Heart right ventricle (tissue), 16 donors: ENCODE measurements at regions not wholly inside any gene's neighbourhood (a gene's known extent, or its start where the extent isn't known, plus 50 kb on each side); places are given as distances from the start of the nearest gene placed in this dataset.

Source experiments
- ATAC-seq, 8 donors: fragments of 200-7000 bp; cut with Tn5 transposase; one replicate each; pipeline ENCODE4 v1.9.1; 2020; ENCODE audit warnings: mild to moderate bottlenecking in 8 of 8, moderate library complexity in 8 of 8, moderate number of reproducible peaks in 1 of 8
- DNase-seq, 2 donors: peaks; one replicate each; pipeline ENCODE4 v3.0.0-alpha.2; 2020
- H3K27ac ChIP-seq, 10 donors: fragments of 200-600 bp; sonication (generic) in 2 of 10; one replicate each; pipeline versions ENCODE4 v1.5.0 to v1.8.0; 2020 to 2022; ENCODE audit warnings: mild to moderate bottlenecking in 3 of 10
- H3K27me3 ChIP-seq, 7 donors: fragments of 200-600 bp; one replicate each; pipeline ENCODE4 v1.8.0; 2021 to 2022; ENCODE audit warnings: mild to moderate bottlenecking in 2 of 7
- H3K36me3 ChIP-seq, 9 donors: fragments of 200-600 bp; sonication (generic) in 1 of 9; one replicate each; pipeline versions ENCODE4 v1.5.0 to v1.8.0; 2020 to 2022; ENCODE audit warnings: mild to moderate bottlenecking in 2 of 9
- H3K4me1 ChIP-seq, 9 donors: fragments of 200-600 bp; sonication (generic) in 1 of 9; one replicate each; pipeline versions ENCODE4 v1.5.0 to v1.8.0; 2020 to 2022; ENCODE audit warnings: mild to moderate bottlenecking in 4 of 9
- H3K4me3 ChIP-seq, 10 donors: fragments of 200-600 bp; sonication (generic) in 2 of 10; one replicate each; pipeline versions ENCODE4 v1.5.0 to v1.8.0; 2020 to 2022; ENCODE audit warnings: mild to moderate bottlenecking in 7 of 10, moderate library complexity in 2 of 10
- H3K9me3 ChIP-seq, 11 donors: fragments of 200-600 bp in 10 of 11; sonication (generic) in 2 of 11; one replicate each; pipeline versions ENCODE4 v1.5.0 to v1.8.0; 2013 to 2022; ENCODE audit warnings: mild to moderate bottlenecking in 2 of 11, control low read depth in 1 of 11, moderate library complexity in 1 of 11
- WGBS, 2 donors: extraction: QIAGEN DNeasy Blood & Tissue Kit; methylation state at CpG; one replicate each; pipeline ENCODE4 v1.1.7; 2013; ENCODE audit warnings: inconsistent platforms in 1 of 2; 5-methylcytosine and 5-hydroxymethylcytosine counted together
- intact Hi-C, 10 donors: fragments of 100-400 bp; cut with DNase I; formaldehyde crosslinking; loops; one replicate each; pipeline versions ENCODE4 v1.11.1 to v1.14.2; 2022
- TF ChIP-seq, protein P1 (sequence below), 9 donors: fragments of 200-600 bp; sonication (generic) in 2 of 9; IDR thresholded peaks; one replicate each; pipeline versions ENCODE4 v1.5.0 to v1.8.0; 2021 to 2022; ENCODE audit warnings: antibody characterized with exemption in 9 of 9, mild to moderate bottlenecking in 5 of 9, moderate library complexity in 1 of 9
- donor health status: Arrhythmogenic right ventricular cardiomyopathy.
- donor health status: ischemic (EF 13 %, LVEDD 7.1; RV severe dilation, severe dysfunction).
- donor health status: healthy with polysubstance abuse.
- donor health status: DM: no; HTN: yes; CAD: no.
- donor health status: DM: no; HTN: no; CAD: no.
- donor health status: ischemic (EF 25% LVEDD 6.9; RV normal size, moderate dysfunction).
- donor health status: ischemic (EF 25% LVEDD 5.7; RV mildly dilated, moderate dysfunction).
- donor health status: healthy.
- donor health status: DM: yes; HTN: yes; CAD: no.
- donor health status: Ischemic cardiomyopathy.
- donor health status: ischemic (EF 35%, LVEDD 5.7; RV mildly dilated, moderate dysfunction).
- donor health status: nonischemic (EF 11% LVEDD 7.7; RV severe dilation, severe dysfunction).
- donor health status: DM: yes; HTN: yes; CAD: no.
- donor health status: PGD.
- donor health status: ischemic (EF 29% LVEDD 5.4; RV normal size, mild dysfunction).
- donor health status: nonischemic (EF 23%, LVEDD 6.1; RV moderate dilation, normal function).

DNA sequence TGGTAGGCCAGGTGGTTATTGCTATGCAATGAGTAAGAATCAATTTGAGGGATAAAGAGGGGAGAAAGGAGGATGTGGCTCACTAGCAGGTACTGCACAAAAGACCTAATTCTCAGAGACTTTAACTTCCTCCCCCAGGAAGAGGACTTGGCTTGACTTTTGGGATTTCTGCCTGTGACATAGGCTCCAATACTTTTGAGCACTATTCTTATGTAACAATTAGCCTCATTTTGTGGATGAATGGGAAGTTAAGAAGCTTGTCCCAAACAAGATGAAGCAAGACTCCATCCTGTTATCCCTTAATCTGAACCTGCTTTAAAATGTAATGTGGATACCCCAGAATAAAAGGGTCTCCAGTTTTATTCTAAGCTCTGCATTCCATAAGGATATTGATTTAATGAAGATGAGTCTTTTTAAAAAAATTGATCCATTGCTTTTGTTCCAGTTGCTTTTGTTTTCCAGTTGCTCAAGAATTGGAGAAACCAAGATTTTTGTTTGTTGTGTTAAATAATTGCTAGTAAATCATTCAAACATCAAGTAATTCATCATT is 218.5 kb downstream of the SNX13 start:
- H3K4me1 ChIP-seq, result peaks cover 0 to 9% (median 0%) of the 10 kb centered on the region in 9 donors
- intact Hi-C loops, result no loop called here

DNA sequence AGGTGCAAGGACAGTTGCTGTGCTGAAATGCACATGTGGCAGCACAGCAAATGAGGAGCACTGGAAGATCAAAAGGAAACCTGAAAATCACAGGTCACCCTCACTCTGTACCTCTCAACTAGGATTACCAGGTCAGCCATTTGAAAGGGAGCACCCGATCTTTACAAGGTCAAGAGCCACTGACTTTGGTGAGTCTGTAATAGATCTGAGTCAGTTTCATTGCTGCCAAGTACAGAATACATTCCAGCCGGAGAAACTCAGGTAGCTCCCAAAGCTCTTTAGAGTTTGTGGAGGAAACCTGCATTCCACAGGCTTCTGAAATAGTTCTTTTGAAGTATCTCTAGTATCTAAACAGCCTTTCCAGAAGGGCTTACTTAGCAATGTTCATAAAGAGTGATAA is 217.5 kb downstream of the SNX13 start:
- DNase-seq (no peak), ATAC-seq (no peak)
- 59 to 66% methylated on average over 2 of the region's 2 CpGs for WGBS, 2 donors
- no peak overlapping the region for H3K4me3 ChIP-seq
- H3K4me1 ChIP-seq, result peaks cover 0 to 9% (median 0%) of the 10 kb centered on the region in 9 donors
- H3K36me3 ChIP-seq, result no peaks in the 10 kb centered on the region
- no peak overlapping the region for H3K27ac ChIP-seq
- intact Hi-C loops, result no loop called here
- H3K27me3 ChIP-seq, result no peaks in the 10 kb centered on the region
- TF ChIP-seq, protein P1, sequence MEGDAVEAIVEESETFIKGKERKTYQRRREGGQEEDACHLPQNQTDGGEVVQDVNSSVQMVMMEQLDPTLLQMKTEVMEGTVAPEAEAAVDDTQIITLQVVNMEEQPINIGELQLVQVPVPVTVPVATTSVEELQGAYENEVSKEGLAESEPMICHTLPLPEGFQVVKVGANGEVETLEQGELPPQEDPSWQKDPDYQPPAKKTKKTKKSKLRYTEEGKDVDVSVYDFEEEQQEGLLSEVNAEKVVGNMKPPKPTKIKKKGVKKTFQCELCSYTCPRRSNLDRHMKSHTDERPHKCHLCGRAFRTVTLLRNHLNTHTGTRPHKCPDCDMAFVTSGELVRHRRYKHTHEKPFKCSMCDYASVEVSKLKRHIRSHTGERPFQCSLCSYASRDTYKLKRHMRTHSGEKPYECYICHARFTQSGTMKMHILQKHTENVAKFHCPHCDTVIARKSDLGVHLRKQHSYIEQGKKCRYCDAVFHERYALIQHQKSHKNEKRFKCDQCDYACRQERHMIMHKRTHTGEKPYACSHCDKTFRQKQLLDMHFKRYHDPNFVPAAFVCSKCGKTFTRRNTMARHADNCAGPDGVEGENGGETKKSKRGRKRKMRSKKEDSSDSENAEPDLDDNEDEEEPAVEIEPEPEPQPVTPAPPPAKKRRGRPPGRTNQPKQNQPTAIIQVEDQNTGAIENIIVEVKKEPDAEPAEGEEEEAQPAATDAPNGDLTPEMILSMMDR (IDR thresholded peaks at IDR 0.05), result no peak
- no peaks in the 10 kb centered on the region for H3K9me3 ChIP-seq

More for the DNA sequence above, 218.5 kb downstream of the SNX13 start:
- no peaks in the 10 kb centered on the region for H3K27me3 ChIP-seq
- no peaks in the 10 kb centered on the region for H3K36me3 ChIP-seq
- H3K4me3 ChIP-seq, result no peak overlapping the region
- H3K27ac ChIP-seq, result no peak overlapping the region
- no peaks in the 10 kb centered on the region for H3K9me3 ChIP-seq
- ATAC-seq (no peak), DNase-seq (no peak)
- TF ChIP-seq, protein P1 (IDR thresholded peaks at IDR 0.05), result no peak

DNA sequence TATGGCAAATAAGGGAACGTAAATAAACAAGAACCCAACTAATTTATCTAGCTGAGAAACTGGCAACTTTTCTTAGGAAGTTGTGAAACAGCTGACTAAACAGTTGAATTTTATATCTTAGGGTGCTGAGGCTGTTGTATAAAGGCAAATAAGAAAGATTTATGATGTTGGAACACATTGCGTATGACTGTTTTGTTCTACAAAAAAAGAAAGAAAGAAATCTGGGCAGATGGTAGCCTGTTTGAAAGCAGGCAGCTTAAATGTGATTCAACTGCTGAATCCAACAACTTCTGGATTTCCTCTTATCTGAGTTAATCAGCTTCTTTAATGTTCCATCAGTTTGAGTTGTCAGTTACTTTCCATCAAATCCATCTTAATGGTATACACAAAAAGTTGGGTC is 214.5 kb downstream of the SNX13 start:
- no peak for ATAC-seq
- H3K27me3 ChIP-seq, result no peaks in the 10 kb centered on the region
- H3K4me3 ChIP-seq, result no peak overlapping the region
- no peak for DNase-seq
- intact Hi-C loops, result no loop called here
- no peaks in the 10 kb centered on the region for H3K36me3 ChIP-seq
- 76 to 78% methylated on average over 2 of the region's 2 CpGs for WGBS, 2 donors
- no peak overlapping the region for H3K27ac ChIP-seq
- peaks cover 0 to 9% (median 0%) of the 10 kb centered on the region in 9 donors for H3K4me1 ChIP-seq
- no peaks in the 10 kb centered on the region for H3K9me3 ChIP-seq
- TF ChIP-seq, protein P1 (IDR thresholded peaks at IDR 0.05), result no peak

DNA sequence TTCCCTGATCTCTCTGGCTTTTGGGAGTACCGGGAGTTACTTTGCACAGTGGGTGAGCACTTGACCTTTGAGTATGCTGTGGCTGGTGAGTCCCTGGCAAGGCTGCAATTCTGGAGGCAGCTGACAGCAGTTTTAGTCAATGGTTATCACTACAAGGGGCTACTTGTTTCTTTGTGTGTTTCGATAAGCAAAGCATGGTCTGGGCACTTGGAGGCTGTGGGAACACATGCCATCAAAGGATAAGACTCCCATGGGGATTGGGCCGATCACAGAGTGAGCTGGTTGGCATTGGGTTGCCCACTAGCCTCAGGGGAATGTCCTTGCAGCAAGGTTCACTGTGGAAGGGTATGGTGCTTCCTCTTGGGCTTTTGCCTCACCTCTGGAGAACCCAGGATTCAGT is 208.2 kb downstream of the SNX13 start:
- intact Hi-C loops, result no loop called here
- Histone ChIP-seq H3K4me3 (no peak overlapping the region), H3K36me3 (no peaks in the 10 kb centered on the region), H3K9me3 (peaks cover 0 to 16% (median 0%) of the 10 kb centered on the region in 11 donors), H3K4me1 (no peaks in the 10 kb centered on the region), H3K27me3 (no peaks in the 10 kb centered on the region), H3K27ac (no peak overlapping the region)
- ATAC-seq (peak in 2 of 8 donors; percentile 8 to 57), DNase-seq (no peak)
- 48 to 61% methylated on average over 3 of the region's 3 CpGs for WGBS, 2 donors
- TF ChIP-seq, protein P1 (IDR thresholded peaks at IDR 0.05), result no peak
